SK-N-SH (cell line): ENCODE measurements at regions not wholly inside any gene's neighbourhood (a gene's known extent, or its start where the extent isn't known, plus 50 kb on each side); places are given as distances from the start of the nearest gene placed in this dataset.

ENCODE experiments used
- CTCF ChIA-PET: fragments of 300-600, 350-600 bp; formaldehyde crosslinking; extraction: SDS; loops from one replicate; lab custom pipeline; 2021; lab: Yijun Ruan, JAX
- POLR2A ChIA-PET: fragments of 350-600 bp; sonication (Branson Sonifier 250); formaldehyde crosslinking; extraction: SDS; loops from one replicate; lab custom pipeline; 2020; ENCODE audit warnings: antibody characterized with exemption, inconsistent platforms; lab: Yijun Ruan, JAX
- DNase-seq: peaks from one replicate; pipeline ENCODE4 v3.0.0; 2012
- H2AFZ ChIP-seq: fragments of 200-600 bp; sonication (generic); 2 replicates; pipeline ENCODE4 v1.8.1; 2016; ENCODE audit warnings: antibody characterized with exemption, mild to moderate bottlenecking, low read depth
- H3F3A ChIP-seq: fragments of 200-600 bp; sonication (generic); replicated peaks from 2 replicates; pipeline ENCODE3; 2016; ENCODE audit warnings: antibody characterized with exemption, mild to moderate bottlenecking; ENCODE audit not compliant: insufficient read depth
- H3K27ac ChIP-seq, 2 experiments: fragments of 200-500 bp in 1 of 2; fragments of 200-600 bp in 1 of 2; sonication (Bioruptor generic) in 1 of 2; sonication (generic), shearing (Covaris generic) in 1 of 2; 2 replicates each; pipeline versions ENCODE4 v1.5.1 to v1.6.1; 2014 to 2016; ENCODE audit warnings: low read depth in 2 of 2, inconsistent platforms in 1 of 2, low read length in 1 of 2, mild to moderate bottlenecking in 1 of 2, mixed read lengths in 1 of 2
- H3K27me3 ChIP-seq: fragments of 200-600 bp; sonication (generic), shearing (Covaris generic); 2 replicates; pipeline ENCODE4 v1.6.1; 2016; ENCODE audit warnings: mixed run types; ENCODE audit not compliant: insufficient read depth
- H3K36me3 ChIP-seq, 2 experiments: fragments of 200-500 bp in 1 of 2; fragments of 200-600 bp in 1 of 2; sonication (Bioruptor generic) in 1 of 2; sonication (generic) in 1 of 2; replicated peaks in 1 of 2; 2 replicates each; pipeline versions ENCODE3 to v1.5.1; 2014 to 2016; ENCODE audit warnings: low read length in 1 of 2, mild to moderate bottlenecking in 1 of 2; ENCODE audit not compliant: insufficient read depth in 2 of 2, control insufficient read depth in 1 of 2
- H3K4me1 ChIP-seq, 2 experiments: fragments of 200-500 bp in 1 of 2; fragments of 200-600 bp in 1 of 2; sonication (Bioruptor generic) in 1 of 2; sonication (generic), shearing (Covaris generic) in 1 of 2; 2 replicates each; pipeline versions ENCODE4 v1.5.1 to v1.6.1; 2014 to 2016; ENCODE audit warnings: low read depth in 1 of 2, low read length in 1 of 2, mixed run types in 1 of 2; ENCODE audit not compliant: insufficient read depth in 2 of 2, control insufficient read depth in 1 of 2
- H3K4me2 ChIP-seq: fragments of 200-600 bp; sonication (generic), shearing (Covaris generic); 2 replicates; pipeline ENCODE4 v1.6.1; 2017; ENCODE audit warnings: mixed run types
- H3K4me3 ChIP-seq, 2 experiments: fragments of 200-500 bp in 1 of 2; fragments of 200-600 bp in 1 of 2; sonication (Bioruptor generic) in 1 of 2; sonication (generic), shearing (Covaris generic) in 1 of 2; 2 replicates each; pipeline versions ENCODE4 v1.5.1 to v1.8.1; 2014 to 2016; ENCODE audit warnings: low read depth in 2 of 2, inconsistent platforms in 1 of 2, low read length in 1 of 2, mild to moderate bottlenecking in 1 of 2, mixed read lengths in 1 of 2, moderate library complexity in 1 of 2
- H3K79me2 ChIP-seq: fragments of 200-600 bp; sonication (generic); 2 replicates; pipeline ENCODE4 v1.8.1; 2017; ENCODE audit warnings: mild to moderate bottlenecking; ENCODE audit not compliant: insufficient read depth
- H3K9ac ChIP-seq: fragments of 200-600 bp; sonication (generic); 2 replicates; pipeline ENCODE4 v1.6.1; 2017; ENCODE audit warnings: mixed run types
- H3K9me2 ChIP-seq: fragments of 200-600 bp; sonication (generic); 2 replicates; pipeline ENCODE4 v1.6.1; 2017; ENCODE audit warnings: mixed run types
- H3K9me3 ChIP-seq: fragments of 200-600 bp; sonication (generic); 2 replicates; pipeline ENCODE4 v1.6.1; 2017; ENCODE audit warnings: mixed run types, mild to moderate bottlenecking, moderate library complexity
- H4K20me1 ChIP-seq: fragments of 200-600 bp; sonication (generic); 2 replicates; pipeline ENCODE4 v1.6.1; 2017; ENCODE audit warnings: mild to moderate bottlenecking, mixed run types; ENCODE audit not compliant: insufficient read depth
- CHD2 ChIP-seq: fragments of 150-350 bp; IDR thresholded peaks from 2 replicates; pipeline ENCODE4 v1.6.1; 2018; ENCODE audit warnings: low read length; ENCODE audit not compliant: partially characterized antibody
- CTCF ChIP-seq: fragments of 200-600 bp; sonication (generic); IDR thresholded peaks from 2 replicates; pipeline ENCODE4 v1.6.1; 2017; ENCODE audit warnings: antibody characterized with exemption, mild to moderate bottlenecking, moderate library complexity
- ELF1 ChIP-seq: IDR thresholded peaks from 2 replicates; pipeline ENCODE4 v1.4.0; 2012
- EZH2phosphoT487 ChIP-seq: fragments of 200-600 bp; sonication (generic); IDR thresholded peaks from 2 replicates; pipeline ENCODE4 v1.6.1; 2017; ENCODE audit warnings: low read depth, mixed run types, mild to moderate bottlenecking, antibody characterized with exemption, moderate library complexity, borderline replicate concordance
- FOSL2 ChIP-seq: IDR thresholded peaks from 2 replicates; pipeline ENCODE4 v1.4.0; 2012; ENCODE audit warnings: low read depth, mild to moderate bottlenecking, moderate library complexity, borderline replicate concordance
- FOXJ3 ChIP-seq: sonication (generic); formaldehyde crosslinking; IDR thresholded peaks from 2 replicates; pipeline ENCODE4 v1.5.1; 2020; ENCODE audit warnings: mild to moderate bottlenecking, missing genetic modification reagents
- IRF3 ChIP-seq: fragments of 150-350 bp; IDR thresholded peaks from 2 replicates; pipeline ENCODE4 v1.6.1; 2016; ENCODE audit warnings: mild to moderate bottlenecking, low read depth, low read length
- JUND ChIP-seq: IDR thresholded peaks from 2 replicates; pipeline ENCODE4 v1.4.0; 2012
- MXI1 ChIP-seq: IDR thresholded peaks from 2 replicates; pipeline ENCODE4 v1.6.1; 2012; ENCODE audit warnings: mild to moderate bottlenecking, low read depth, low read length, improper control_type of control experiment
- NFIC ChIP-seq: IDR thresholded peaks from 2 replicates; pipeline ENCODE4 v1.4.0; 2012; ENCODE audit warnings: borderline replicate concordance
- NRF1 ChIP-seq: IDR thresholded peaks from 2 replicates; pipeline ENCODE4 v1.6.1; 2012; ENCODE audit warnings: low read depth, mild to moderate bottlenecking, low read length
- PBX3 ChIP-seq: IDR thresholded peaks from 2 replicates; pipeline ENCODE4; 2012
- RAD21 ChIP-seq: IDR thresholded peaks from 2 replicates; pipeline ENCODE4 v1.6.1; 2012; ENCODE audit warnings: mild to moderate bottlenecking, low read length
- REST ChIP-seq: IDR thresholded peaks from 2 replicates; pipeline ENCODE4 v1.6.1; 2012; ENCODE audit warnings: mild to moderate bottlenecking, low read depth, low read length, moderate library complexity
- RXRA ChIP-seq: IDR thresholded peaks from 2 replicates; pipeline ENCODE4 v1.4.0; 2012; ENCODE audit warnings: low read depth, mild to moderate bottlenecking, borderline replicate concordance
- SIN3A ChIP-seq: IDR thresholded peaks from 2 replicates; pipeline ENCODE4 v1.6.1; 2012; ENCODE audit warnings: low read depth, mild to moderate bottlenecking, low read length, moderate library complexity, borderline replicate concordance
- TAF1 ChIP-seq: IDR thresholded peaks from 2 replicates; pipeline ENCODE4 v1.6.1; 2012; ENCODE audit warnings: low read depth, mild to moderate bottlenecking, low read length, moderate library complexity, borderline replicate concordance
- TCF12 ChIP-seq: IDR thresholded peaks from 2 replicates; pipeline ENCODE4 v1.4.0; 2012
- USF1 ChIP-seq: IDR thresholded peaks from 2 replicates; pipeline ENCODE4 v1.4.0; 2012; ENCODE audit warnings: low read depth, borderline replicate concordance
- YY1 ChIP-seq: IDR thresholded peaks from 2 replicates; pipeline ENCODE4 v1.4.0; 2012; ENCODE audit warnings: low read depth, mild to moderate bottlenecking
- WGBS: methylation state at CpG from one replicate; pipeline ENCODE4 v1.1.6; 2017; ENCODE audit warnings: low lambda C conversion rate; 5-methylcytosine and 5-hydroxymethylcytosine counted together

GRCh38 chr11:112812729-112813128 lies 148.5 kb upstream of the NCAM1 start:
- ChIA-PET POLR2A (no interaction called here), CTCF (interaction anchor here (1.2 to 2.4 kb wide), 3 partner anchors 10 to 225 kb away, joined by 3 to 5 read pairs (median 5); no protein-coding TSS in a partner anchor)
- no peak overlapping the region for H3K4me2 ChIP-seq
- H2AFZ ChIP-seq = no peak overlapping the region
- no peaks in the 10 kb centered on the region; a peak in 1 of 4 replicates for H3K4me1 ChIP-seq
- H3K9ac ChIP-seq = no peak overlapping the region
- no peaks in the 10 kb centered on the region for H3F3A ChIP-seq
- no peak overlapping the region for H3K4me3 ChIP-seq
- H3K27ac ChIP-seq = no peak overlapping the region
- no peaks in the 10 kb centered on the region for H4K20me1 ChIP-seq
- no peaks in the 10 kb centered on the region for H3K9me3 ChIP-seq
- 12% methylated on average over 1 of the region's 2 CpGs for WGBS
- H3K9me2 ChIP-seq = no peaks in the 10 kb centered on the region
- no peak for DNase-seq
- H3K79me2 ChIP-seq = no peaks in the 10 kb centered on the region
- TF ChIP-seq IRF3 = no peak
- no peak for TF ChIP-seq NRF1
- TF ChIP-seq REST = no peak
- no peak for TF ChIP-seq SIN3A
- no peak for TF ChIP-seq PBX3
- no peak for TF ChIP-seq FOXJ3 (CRISPR knock-in tag)
- no peak for TF ChIP-seq NFIC
- no peaks in the 10 kb centered on the region for H3K36me3 ChIP-seq
- H3K27me3 ChIP-seq = no peaks in the 10 kb centered on the region

- no peak overlapping the region for H3K4me2 ChIP-seq
- no peak for DNase-seq
- H3K4me1 ChIP-seq = no peaks in the 10 kb centered on the region; a peak in 1 of 4 replicates
- CTCF ChIA-PET = no interaction called here
- no peak overlapping the region for H3K9ac ChIP-seq
- H2AFZ ChIP-seq = no peak overlapping the region
- H3K36me3 ChIP-seq = no peaks in the 10 kb centered on the region
- no peak overlapping the region for H3K4me3 ChIP-seq
- no peak overlapping the region for H3K27ac ChIP-seq
- no peaks in the 10 kb centered on the region for H3K79me2 ChIP-seq
- H3F3A ChIP-seq = no peaks in the 10 kb centered on the region
- H3K9me2 ChIP-seq = no peaks in the 10 kb centered on the region
- H3K9me3 ChIP-seq = no peaks in the 10 kb centered on the region
- H4K20me1 ChIP-seq = no peaks in the 10 kb centered on the region
- no peaks in the 10 kb centered on the region for H3K27me3 ChIP-seq
- 49% methylated on average over 4 of the region's 4 CpGs for WGBS
- POLR2A ChIA-PET = no interaction called here
- TF ChIP-seq EZH2phosphoT487 (no peak), YY1 (no peak), TCF12 (no peak), MXI1 (no peak), FOXJ3 (CRISPR knock-in tag) (no peak), RXRA (no peak), FOSL2 (no peak), USF1 (no peak), ELF1 (no peak), JUND (no peak), CTCF (no peak), PBX3 (no peak), RAD21 (no peak), TAF1 (no peak), CHD2 (no peak)
Observed at GRCh38 chr11:112814168-112814567, 147.1 kb upstream of the NCAM1 start.
